Astrocyte of the spinal cord (primary cell): ENCODE measurements at regions not wholly inside any gene's neighbourhood (a gene's known extent, or its start where the extent isn't known, plus 50 kb on each side); places are given as distances from the start of the nearest gene placed in this dataset.

Experiments used
- DNase-seq: peaks from one replicate; pipeline ENCODE4 v3.0.0; 2011; ENCODE audit warnings: low read depth, low spot score
- H3K4me3 ChIP-seq: 2 replicates; pipeline ENCODE4 v1.5.1; 2011; ENCODE audit warnings: low read depth, mild to moderate bottlenecking, low read length, moderate library complexity
- in situ Hi-C: cut with HindIII; loops from 2 replicates; pipeline ENCODE4 v1.10.0; 2017; ENCODE audit warnings: low sequenced_read_pairs
- TF ChIP-seq, protein P1 (sequence below): IDR thresholded peaks from 2 replicates; pipeline ENCODE4 v1.5.1; 2012; ENCODE audit warnings: low read depth, mild to moderate bottlenecking, low read length, inconsistent platforms

DNA sequence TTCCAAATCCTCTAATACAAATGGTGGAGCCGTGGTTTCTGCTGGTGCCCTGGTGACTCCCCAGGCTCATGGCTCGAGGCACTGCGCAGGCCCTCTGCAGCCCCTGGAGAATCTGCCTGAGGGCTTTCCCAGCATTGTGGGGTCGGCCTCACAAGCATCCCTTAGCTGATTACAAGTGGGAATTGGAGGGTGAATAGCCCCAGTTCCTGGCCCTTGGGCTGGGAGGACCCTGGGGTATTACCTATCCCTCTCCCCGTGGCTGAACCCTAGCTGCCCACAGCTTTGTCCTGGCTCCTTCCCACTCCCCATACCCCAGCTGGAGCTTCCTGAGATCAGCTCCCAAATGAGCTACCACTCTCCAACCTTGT is 212.2 kb upstream of the CST7 start:
- no peak for DNase-seq
- H3K4me3 ChIP-seq: no peak overlapping the region
- in situ Hi-C loops: no loop called here
- TF ChIP-seq, protein P1, sequence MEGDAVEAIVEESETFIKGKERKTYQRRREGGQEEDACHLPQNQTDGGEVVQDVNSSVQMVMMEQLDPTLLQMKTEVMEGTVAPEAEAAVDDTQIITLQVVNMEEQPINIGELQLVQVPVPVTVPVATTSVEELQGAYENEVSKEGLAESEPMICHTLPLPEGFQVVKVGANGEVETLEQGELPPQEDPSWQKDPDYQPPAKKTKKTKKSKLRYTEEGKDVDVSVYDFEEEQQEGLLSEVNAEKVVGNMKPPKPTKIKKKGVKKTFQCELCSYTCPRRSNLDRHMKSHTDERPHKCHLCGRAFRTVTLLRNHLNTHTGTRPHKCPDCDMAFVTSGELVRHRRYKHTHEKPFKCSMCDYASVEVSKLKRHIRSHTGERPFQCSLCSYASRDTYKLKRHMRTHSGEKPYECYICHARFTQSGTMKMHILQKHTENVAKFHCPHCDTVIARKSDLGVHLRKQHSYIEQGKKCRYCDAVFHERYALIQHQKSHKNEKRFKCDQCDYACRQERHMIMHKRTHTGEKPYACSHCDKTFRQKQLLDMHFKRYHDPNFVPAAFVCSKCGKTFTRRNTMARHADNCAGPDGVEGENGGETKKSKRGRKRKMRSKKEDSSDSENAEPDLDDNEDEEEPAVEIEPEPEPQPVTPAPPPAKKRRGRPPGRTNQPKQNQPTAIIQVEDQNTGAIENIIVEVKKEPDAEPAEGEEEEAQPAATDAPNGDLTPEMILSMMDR: no peak

DNA sequence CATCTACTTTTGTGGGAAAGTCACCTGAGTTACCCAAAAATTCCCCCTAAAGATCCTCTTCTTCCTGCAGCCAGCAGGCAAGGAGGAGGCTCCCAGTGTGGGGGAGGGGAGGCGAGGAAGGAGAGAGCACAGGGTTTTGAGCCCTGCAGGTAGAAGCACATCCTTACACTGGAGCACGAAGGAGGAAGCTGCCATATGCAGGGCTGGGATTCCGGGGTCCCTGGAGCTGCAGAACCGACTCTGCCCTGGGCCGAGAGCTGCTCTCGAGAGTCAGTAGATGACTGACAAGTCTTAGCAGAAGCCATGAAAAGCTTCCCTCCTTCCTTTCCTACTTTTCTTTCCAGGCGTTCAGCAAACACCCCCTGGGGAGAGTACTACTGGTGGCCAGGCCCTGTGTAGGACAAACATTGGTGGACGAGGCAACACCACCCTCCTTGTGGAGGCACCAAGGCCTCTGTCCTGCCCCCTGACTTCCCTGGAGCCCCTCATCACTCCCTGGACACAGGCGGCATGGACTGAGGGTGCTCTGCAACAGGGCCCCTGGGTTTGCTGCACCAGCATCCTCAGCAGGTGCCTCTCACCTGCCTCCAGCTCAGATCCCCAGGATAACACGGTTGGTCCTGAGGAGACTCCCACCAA is 211.7 kb upstream of the CST7 start:
- DNase-seq: no peak

DNA sequence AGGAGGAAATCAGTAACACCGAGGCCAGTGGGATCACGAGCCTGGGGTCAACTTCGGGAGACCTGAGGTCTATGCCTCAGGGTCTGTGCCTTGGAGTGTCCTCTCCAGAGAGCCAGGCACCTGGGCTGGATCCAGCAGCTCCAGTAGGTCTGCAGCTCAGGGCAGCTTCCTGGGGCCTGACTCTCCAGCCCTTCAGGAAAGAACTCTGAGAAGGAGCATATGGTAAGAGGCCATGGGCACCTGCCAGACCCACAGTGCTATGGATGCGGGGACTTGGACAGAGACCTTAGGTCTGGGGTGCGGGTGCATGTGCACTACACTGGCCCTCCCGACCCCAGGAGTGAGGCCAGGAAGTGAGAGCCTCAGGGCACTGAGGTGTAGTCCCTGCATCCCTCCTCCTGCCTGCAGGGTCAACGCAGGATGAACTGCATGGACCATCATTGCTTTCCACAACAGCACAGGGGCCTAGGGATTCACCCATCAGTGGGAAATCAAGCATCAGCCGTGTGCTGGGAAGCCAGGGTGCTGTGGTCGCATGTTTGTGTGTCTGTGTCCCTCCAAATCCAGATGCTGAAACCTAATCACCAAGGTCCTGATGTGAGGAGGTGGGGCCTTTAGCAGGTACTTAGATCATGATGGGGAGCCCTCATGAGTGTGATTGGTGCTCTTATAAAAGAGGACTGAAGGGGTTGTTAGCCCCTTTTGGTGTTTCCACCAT is 210.9 kb upstream of the CST7 start:
- in situ Hi-C loops: no loop called here
- no peak for DNase-seq
- TF ChIP-seq, protein P1: no peak
- no peak overlapping the region for H3K4me3 ChIP-seq

More for the DNA sequence above, 211.7 kb upstream of the CST7 start:
- no peak overlapping the region for H3K4me3 ChIP-seq
- in situ Hi-C loops: no loop called here
- TF ChIP-seq, protein P1: no peak

DNA sequence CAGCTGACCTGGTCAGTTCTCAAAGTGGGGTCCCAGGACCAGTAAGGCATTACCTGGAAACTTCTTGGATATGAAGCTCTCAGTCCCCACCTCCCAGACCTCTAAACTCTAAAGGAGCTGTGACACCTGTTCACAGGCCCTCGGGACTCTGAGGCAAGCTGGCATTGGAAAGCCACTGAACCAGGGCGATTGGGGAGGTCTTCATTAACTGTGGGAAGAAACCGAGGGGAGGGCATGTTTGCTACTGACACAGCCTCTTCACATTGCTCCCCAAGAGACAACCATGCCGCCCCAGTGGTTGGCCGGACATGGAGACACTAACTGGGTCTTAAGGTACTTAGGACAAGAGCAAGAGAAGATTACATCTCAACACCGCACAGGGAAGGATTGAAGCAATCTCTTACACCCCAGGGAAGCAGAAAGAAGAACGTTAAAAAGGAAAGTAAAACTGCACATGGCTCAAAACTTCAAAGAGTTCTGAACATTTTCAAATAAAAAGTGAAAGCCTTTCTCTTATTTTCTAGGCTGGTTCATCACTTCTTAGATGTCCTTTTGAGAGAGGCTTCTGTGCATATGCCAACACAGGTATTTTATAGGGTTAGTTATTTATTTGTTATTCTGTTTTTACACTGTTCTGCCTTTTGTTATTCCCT is 210.0 kb upstream of the CST7 start:
- TF ChIP-seq, protein P1: no peak
- H3K4me3 ChIP-seq: no peak overlapping the region
- in situ Hi-C loops: no loop called here
- peak; percentile 16 for DNase-seq

DNA sequence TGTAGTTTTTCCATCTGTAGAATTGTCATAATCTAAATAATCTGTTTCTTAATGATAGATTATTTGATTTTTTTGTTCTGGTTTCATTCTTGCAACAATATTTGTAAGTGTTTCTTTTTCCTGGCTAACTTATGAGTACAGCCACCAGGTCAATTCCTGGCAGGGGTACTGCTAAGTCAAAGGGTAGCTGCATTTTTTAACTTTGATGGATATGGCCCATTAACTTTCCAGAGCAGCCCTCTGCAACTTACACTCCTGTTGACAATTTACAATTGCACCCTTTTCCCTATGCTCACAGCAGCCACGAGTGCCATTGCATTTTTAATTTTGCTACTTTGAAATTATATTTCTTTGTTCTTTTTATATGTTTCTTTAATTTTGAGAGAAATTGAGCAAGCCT is 209.3 kb upstream of the CST7 start:
- in situ Hi-C loops: no loop called here

DNA sequence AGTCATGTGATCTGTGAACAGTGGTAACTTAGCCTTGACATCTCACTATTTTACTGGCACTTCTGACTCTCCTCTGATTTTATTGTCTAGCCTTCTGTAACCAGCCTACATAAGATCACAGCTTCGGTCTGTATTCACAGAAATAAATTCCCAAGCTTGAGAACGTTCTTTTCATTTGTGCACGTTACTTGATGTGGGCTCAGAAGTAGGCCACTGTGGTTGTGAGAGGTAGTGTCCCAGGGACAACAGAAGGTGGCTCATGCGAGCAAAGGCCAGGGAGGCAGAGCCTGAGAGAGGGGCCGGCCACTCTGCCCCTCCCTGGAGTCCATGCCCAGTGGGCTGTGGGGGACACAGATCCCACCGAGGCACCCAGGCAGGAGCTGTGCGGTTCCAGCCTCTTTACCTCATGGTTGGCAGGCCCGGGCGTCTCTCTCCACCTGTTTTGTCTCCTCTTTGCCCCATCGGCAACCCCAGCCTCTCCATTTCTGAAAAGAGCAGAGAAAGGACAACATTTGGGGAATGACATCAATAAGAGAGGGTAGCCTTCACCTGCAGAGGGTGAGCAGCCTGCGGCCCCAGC is 207.5 kb upstream of the CST7 start:
- H3K4me3 ChIP-seq: no peak overlapping the region
- DNase-seq: no peak
- TF ChIP-seq, protein P1: no peak
- in situ Hi-C loops: no loop called here

More for the DNA sequence above, 209.3 kb upstream of the CST7 start:
- H3K4me3 ChIP-seq: no peak overlapping the region
- TF ChIP-seq, protein P1: no peak
- no peak for DNase-seq
